HG03439 (cell line): ENCODE measurements at regions not wholly inside any gene's neighbourhood (a gene's known extent, or its start where the extent isn't known, plus 50 kb on each side); places are given as distances from the start of the nearest gene placed in this dataset.
A peak's percentile ranks its signal among the peaks of the same experiment; 100 is the strongest.

Experiments
- ATAC-seq: cut with Tn5 transposase; IDR thresholded peaks from one replicate; pipeline ENCODE4 v1.9.1; 2021; ENCODE audit warnings: mild to moderate bottlenecking, moderate library complexity; ENCODE audit not compliant: unreplicated experiment

GRCh38 chr14:34025325-34026017 is 74.6 kb upstream of the EGLN3 start:
- no peak for ATAC-seq

GRCh38 chr14:34024768-34025144 is 73.9 kb upstream of the EGLN3 start:
- ATAC-seq = no peak

- no peak for ATAC-seq
These were observed 73.2 kb upstream of the EGLN3 start for GRCh38 chr14:34023824-34024767.

- no peak for ATAC-seq
These were observed 70.2 kb upstream of the EGLN3 start for GRCh38 chr14:34021096-34021495.

- ATAC-seq = no peak
These were observed 69.1 kb upstream of the EGLN3 start for GRCh38 chr14:34020014-34020413.

- no peak for ATAC-seq
These were observed 67.8 kb upstream of the EGLN3 start for GRCh38 chr14:34018564-34019244.

GRCh38 chr14:34018125-34018524 is 67.3 kb upstream of the EGLN3 start:
- ATAC-seq = no peak

- ATAC-seq = no peak
These were observed 64.5 kb upstream of the EGLN3 start for GRCh38 chr14:34015383-34015782.

GRCh38 chr14:34014936-34015335 is 64.1 kb upstream of the EGLN3 start:
- no peak for ATAC-seq

GRCh38 chr14:34013721-34014060 is 62.8 kb upstream of the EGLN3 start:
- ATAC-seq = peak; percentile 32

GRCh38 chr14:34012978-34013720 is 62.3 kb upstream of the EGLN3 start:
- peak; percentile 54 for ATAC-seq

GRCh38 chr14:34012369-34012768 is 61.5 kb upstream of the EGLN3 start:
- no peak for ATAC-seq

GRCh38 chr14:34009956-34010355 is 59.1 kb upstream of the EGLN3 start:
- no peak for ATAC-seq

- ATAC-seq = no peak
These were observed 57.0 kb upstream of the EGLN3 start for GRCh38 chr14:34007902-34008301.

- ATAC-seq = no peak
These were observed 55.0 kb upstream of the EGLN3 start for GRCh38 chr14:34005901-34006300.

- no peak for ATAC-seq
These were observed 54.0 kb upstream of the EGLN3 start for GRCh38 chr14:34004881-34005280.

GRCh38 chr14:34003691-34004090 is 52.8 kb upstream of the EGLN3 start:
- no peak for ATAC-seq

GRCh38 chr14:34003082-34003668 is 52.3 kb upstream of the EGLN3 start:
- no peak for ATAC-seq
